ENCODE measurements at regions not wholly inside any gene's neighbourhood (a gene's known extent, or its start where the extent isn't known, plus 50 kb on each side); places are given as distances from the start of the nearest gene placed in this dataset.

GRCh38 chr1:13878021-13878420 is 178.0 kb downstream of the PRDM2 start:
- in situ Hi-C loops (cut with MboI; ENCODE audit: low sequenced_read_pairs) = no loop called here

GRCh38 chr1:13878451-13878850 is 178.5 kb downstream of the PRDM2 start:
- in situ Hi-C loops (cut with MboI; ENCODE audit: low sequenced_read_pairs) = no loop called here

GRCh38 chr1:13881385-13882088 is 181.5 kb downstream of the PRDM2 start:
- in situ Hi-C loops (cut with MboI; ENCODE audit: low sequenced_read_pairs) = no loop called here

- in situ Hi-C loops (cut with MboI; ENCODE audit: low sequenced_read_pairs) = no loop called here
These were observed 188.5 kb downstream of the PRDM2 start for GRCh38 chr1:13888351-13888986.

GRCh38 chr1:13889495-13889894 is 189.5 kb downstream of the PRDM2 start:
- in situ Hi-C loops (cut with MboI; ENCODE audit: low sequenced_read_pairs) = no loop called here

DNA sequence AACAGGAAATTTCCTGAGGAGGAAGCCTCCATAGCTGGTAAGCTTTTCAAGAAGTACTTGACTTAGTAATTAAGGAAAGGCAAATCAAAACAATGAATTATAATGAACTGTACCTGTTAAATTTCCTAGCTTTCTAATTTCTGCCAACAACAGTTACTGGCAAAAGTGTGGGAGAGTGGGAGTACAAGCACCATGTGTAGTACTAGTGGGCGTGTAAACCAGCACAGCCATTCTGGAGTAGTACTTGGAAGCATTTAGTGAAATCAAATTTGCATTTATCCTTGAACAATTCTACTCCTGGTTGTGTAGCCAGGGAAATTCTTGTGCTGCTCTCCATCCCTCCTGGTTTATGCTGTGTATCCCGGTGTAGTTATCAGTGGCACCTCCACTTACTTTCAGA is 190.8 kb downstream of the PRDM2 start:
- in situ Hi-C loops (cut with MboI; ENCODE audit: low sequenced_read_pairs) = no loop called here

GRCh38 chr1:13892198-13892597 is 192.2 kb downstream of the PRDM2 start:
- in situ Hi-C loops (cut with MboI; ENCODE audit: low sequenced_read_pairs) = no loop called here

DNA sequence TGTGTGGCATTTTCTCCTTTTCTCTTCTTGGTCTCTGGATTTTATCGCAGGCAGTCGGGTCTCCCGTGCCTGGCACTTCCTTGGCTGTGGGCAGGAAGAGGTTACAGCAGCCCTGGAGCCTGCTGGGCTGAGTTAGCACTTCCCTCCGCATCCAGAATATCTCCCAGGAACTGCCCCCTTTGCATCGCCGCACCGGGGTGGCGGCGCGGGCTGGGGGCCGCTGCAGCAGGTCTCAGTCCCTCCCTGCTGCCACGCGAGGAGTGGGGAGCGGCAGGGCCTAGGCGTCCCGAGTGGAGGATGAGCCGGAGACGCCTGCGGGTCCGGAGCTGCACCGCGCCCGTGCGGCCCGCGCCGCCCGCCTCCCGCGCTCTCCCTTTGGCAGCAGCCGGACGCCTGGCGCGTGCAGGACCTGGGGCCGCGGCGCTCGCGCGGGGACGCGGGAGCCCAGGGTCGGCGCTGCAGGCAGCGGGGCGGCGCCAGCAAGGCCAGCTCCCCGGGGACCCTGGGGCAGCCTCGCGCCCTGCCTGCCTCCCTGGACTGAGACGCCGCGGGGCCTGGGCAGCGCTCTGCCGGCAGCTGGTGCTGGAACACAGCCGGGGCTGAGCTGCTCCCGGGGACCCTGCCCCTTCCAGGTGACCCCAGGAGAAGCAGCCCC is 192.8 kb downstream of the PRDM2 start:
- in situ Hi-C loops (cut with MboI; ENCODE audit: low sequenced_read_pairs) = no loop called here

DNA sequence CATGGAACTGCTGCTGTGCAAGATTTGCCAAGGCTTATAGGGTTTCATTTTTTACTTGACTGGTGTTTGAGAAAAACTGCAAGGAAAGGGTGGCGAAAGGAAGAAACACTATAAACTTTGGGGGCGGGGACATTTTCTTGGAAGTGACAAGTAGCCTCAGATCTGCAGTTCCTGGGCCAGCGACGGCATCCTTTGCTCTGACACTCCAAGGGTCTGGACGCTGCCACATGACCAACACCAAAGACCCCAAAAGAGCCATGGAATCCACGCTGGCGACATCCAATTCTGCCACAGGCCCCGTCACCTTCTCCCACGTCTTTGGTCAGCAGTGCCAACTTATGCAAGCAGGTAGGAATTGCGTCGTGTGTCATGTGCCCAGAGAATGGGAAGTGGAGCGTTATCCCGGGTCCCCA is 193.4 kb downstream of the PRDM2 start:
- in situ Hi-C loops (cut with MboI; ENCODE audit: low sequenced_read_pairs) = no loop called here

- in situ Hi-C loops (cut with MboI; ENCODE audit: low sequenced_read_pairs) = no loop called here
These were observed 196.9 kb downstream of the PRDM2 start for GRCh38 chr1:13896932-13897331.

- in situ Hi-C loops (cut with MboI; ENCODE audit: low sequenced_read_pairs) = no loop called here
These were observed 198.4 kb downstream of the PRDM2 start for GRCh38 chr1:13898406-13898805.

GRCh38 chr1:13899856-13900255 is 199.9 kb downstream of the PRDM2 start:
- in situ Hi-C loops (cut with MboI; ENCODE audit: low sequenced_read_pairs) = no loop called here

- in situ Hi-C loops (cut with MboI; ENCODE audit: low sequenced_read_pairs) = no loop called here
These were observed 200.6 kb downstream of the PRDM2 start for GRCh38 chr1:13900583-13900982.

GRCh38 chr1:13901039-13901438 is 201.1 kb downstream of the PRDM2 start:
- in situ Hi-C loops (cut with MboI; ENCODE audit: low sequenced_read_pairs) = no loop called here

- in situ Hi-C loops (cut with MboI; ENCODE audit: low sequenced_read_pairs) = no loop called here
These were observed 201.6 kb downstream of the PRDM2 start for GRCh38 chr1:13901597-13901996.

- in situ Hi-C loops (cut with MboI; ENCODE audit: low sequenced_read_pairs) = no loop called here
These were observed 208.1 kb downstream of the PRDM2 start for GRCh38 chr1:13908128-13908527.

DNA sequence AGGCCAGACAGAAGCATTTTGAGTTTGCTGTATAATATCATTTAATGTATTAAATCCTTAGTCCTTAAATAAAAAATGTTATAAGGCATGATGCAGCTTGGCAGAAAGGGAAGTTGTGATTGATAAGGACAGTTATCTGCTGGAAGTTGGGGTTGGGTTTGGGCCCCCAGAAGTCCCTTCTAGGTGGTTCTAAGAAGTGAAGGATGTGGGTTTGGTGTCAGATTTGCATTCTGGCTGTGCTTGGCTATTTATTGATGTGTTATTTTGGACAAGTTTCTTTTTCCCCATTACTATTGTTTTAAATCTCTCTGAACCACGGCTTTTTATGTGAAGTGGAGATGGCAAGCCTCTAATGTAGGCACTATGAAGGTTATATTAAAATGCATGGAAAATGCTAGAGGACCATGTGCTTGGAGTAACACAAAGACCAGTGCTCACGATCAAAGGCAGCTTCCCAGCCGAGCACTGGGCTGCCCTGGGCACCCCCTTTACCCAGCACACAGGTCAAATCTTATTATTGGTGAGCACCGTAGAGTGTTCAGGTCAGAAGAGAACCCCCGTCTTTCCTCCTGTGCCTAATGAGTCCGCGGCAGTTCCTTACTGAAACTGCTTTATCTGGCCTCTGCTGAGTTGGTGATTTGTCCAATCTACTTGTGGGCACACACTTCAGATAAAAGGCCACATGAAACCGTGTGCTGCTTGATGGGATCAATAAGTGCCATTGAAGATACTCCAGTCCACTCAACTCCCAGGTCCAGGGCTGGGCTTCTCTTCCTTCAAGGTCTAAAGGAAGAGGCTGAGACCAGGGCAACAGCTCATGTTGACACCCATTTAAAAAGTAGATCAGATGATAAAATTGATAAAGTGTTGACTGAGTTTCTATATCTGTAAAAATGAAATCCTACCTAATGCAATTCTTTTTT is 212.0 kb downstream of the PRDM2 start:
- in situ Hi-C loops (cut with MboI; ENCODE audit: low sequenced_read_pairs) = no loop called here

- in situ Hi-C loops (cut with MboI; ENCODE audit: low sequenced_read_pairs) = no loop called here
These were observed 213.4 kb downstream of the PRDM2 start for GRCh38 chr1:13913396-13913795.

DNA sequence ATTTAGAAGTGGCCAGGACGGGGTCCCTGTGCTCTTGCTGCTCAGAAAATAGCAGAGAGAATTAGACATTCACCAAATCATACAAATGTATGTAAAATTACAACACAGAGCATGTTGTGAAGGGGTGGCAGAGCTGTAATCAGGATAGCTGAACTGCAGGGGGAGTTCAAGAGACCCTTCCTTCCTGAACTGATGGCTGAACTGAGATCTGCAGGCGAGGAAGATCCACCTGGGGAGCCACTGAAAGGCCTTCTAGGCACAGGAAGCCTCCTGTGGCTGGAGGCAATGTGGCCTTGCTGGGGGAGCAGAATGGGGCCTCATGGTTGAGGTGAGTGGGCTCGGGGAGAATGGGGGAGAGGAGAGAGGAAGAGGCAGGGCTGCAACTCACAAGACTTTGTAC is 216.5 kb downstream of the PRDM2 start:
- in situ Hi-C loops (cut with MboI; ENCODE audit: low sequenced_read_pairs) = no loop called here

DNA sequence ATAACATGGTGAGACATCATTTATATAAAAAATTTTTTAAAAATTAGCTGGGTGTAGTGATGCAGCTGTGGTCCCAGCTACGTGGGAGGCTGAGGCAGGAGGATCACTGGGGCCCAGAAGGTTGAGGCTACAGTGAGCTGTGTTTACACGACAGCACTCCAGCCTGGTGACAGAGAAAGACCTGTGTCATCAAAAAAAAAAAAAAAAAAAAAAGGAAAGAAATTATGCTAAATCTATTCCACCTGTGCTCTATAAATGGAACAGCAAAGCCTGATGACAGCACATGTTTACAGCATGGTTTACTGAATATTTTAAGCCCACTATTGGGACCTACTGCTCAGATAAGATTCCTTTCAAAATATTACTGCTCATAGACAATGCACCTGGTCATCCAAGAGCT is 217.6 kb downstream of the PRDM2 start:
- in situ Hi-C loops (cut with MboI; ENCODE audit: low sequenced_read_pairs) = no loop called here

- in situ Hi-C loops (cut with MboI; ENCODE audit: low sequenced_read_pairs) = no loop called here
These were observed 218.9 kb downstream of the PRDM2 start for GRCh38 chr1:13918862-13919261.

All from HL-60/S4 (cell line).